ENCODE measurements at regions not wholly inside any gene's neighbourhood (a gene's known extent, or its start where the extent isn't known, plus 50 kb on each side); places are given as distances from the start of the nearest gene placed in this dataset.

GRCh38 chr15:98155356-98155755 lies 194.9 kb downstream of the ARRDC4 start (continued):
- TF ChIP-seq ZNF143 (CRISPR knock-in tag; IDR thresholded peaks at IDR 0.05), result no peak

GRCh38 chr15:98160236-98160635 lies 199.7 kb downstream of the ARRDC4 start:
- H2AFZ ChIP-seq (ENCODE audit: low read depth, low read length), result no peak overlapping the region
- intact Hi-C loops (cut with micrococcal nuclease) (no loop called here), in situ Hi-C loops (cut with MboI) (no loop called here)
- H3K79me2 ChIP-seq (ENCODE audit: control insufficient read depth, insufficient read depth, low read length), result no peaks in the 10 kb centered on the region
- FAIRE-seq (no peak), ATAC-seq (no peak), DNase-seq (ENCODE audit: extremely low read depth in 1 of 4, low spot score in 3 of 4) (no peak)
- no peaks in the 10 kb centered on the region for H3K9me3 ChIP-seq (replicated peaks; ENCODE audit: control insufficient read depth, insufficient read depth, low read depth, low read length)
- TF ChIP-seq RFX1 (IDR thresholded peaks at IDR 0.05) (no peak), NR2C1 (IDR thresholded peaks at IDR 0.05) (no peak), NR2C1 (tag; IDR thresholded peaks at IDR 0.05) (no peak), MTF1 (CRISPR knock-in tag; IDR thresholded peaks at IDR 0.05; ENCODE audit: borderline replicate concordance) (no peak), SRF (CRISPR knock-in tag; IDR thresholded peaks at IDR 0.05) (no peak), TFE3 (CRISPR knock-in tag; IDR thresholded peaks at IDR 0.05) (no peak), CBFA2T3 (IDR thresholded peaks at IDR 0.05) (no peak)
- no TSS peak for BruUV-seq (replicated peaks)
- ChIA-PET CTCF (ENCODE audit: low intra/inter-chr PET ratio) (no interaction called here), POLR2A (no interaction called here)
- no peak overlapping the region for H3K4me3 ChIP-seq
- H3K36me3 ChIP-seq (ENCODE audit: control insufficient read depth, insufficient read depth, low read length), result no peaks in the 10 kb centered on the region
- WGBS (ENCODE audit: insufficient coverage, low coverage, missing lambda C conversion rate), result 1% methylated on average over 8 of the region's 8 CpGs
- H3K9me1 ChIP-seq (ENCODE audit: control insufficient read depth, insufficient read depth, low read length), result no peaks in the 10 kb centered on the region
- peaks cover 4 to 21% of the 10 kb centered on the region in 2 experiments; a peak in 2 of 5 replicates for H3K27me3 ChIP-seq (ENCODE audit: control insufficient read depth in 2 of 2, insufficient read depth in 2 of 2, low read length in 2 of 2)
- no peak overlapping the region for H3K27ac ChIP-seq (ENCODE audit: extremely low read depth, low read depth, low read length)
- no peak overlapping the region for H3K9ac ChIP-seq (ENCODE audit: insufficient read depth in 1 of 2, low read depth in 2 of 2, low read length in 2 of 2)
- no peak overlapping the region for H3K4me2 ChIP-seq (ENCODE audit: insufficient read depth, low read length)
- H3K4me1 ChIP-seq (replicated peaks in 1 of 2; ENCODE audit: control insufficient read depth in 2 of 2, insufficient read depth in 2 of 2, low read length in 2 of 2), result peaks cover 0 to 6% of the 10 kb centered on the region in 2 experiments; a peak in 1 of 5 replicates
- no peaks in the 10 kb centered on the region for H4K20me1 ChIP-seq (replicated peaks; ENCODE audit: control insufficient read depth, insufficient read depth, low read length)
